GM10266 (cell line): ENCODE measurements at regions not wholly inside any gene's neighbourhood (a gene's known extent, or its start where the extent isn't known, plus 50 kb on each side); places are given as distances from the start of the nearest gene placed in this dataset.
"Not testable (repeated sequence)": the region's sequence is repeated elsewhere in the genome, so short reads cannot be mapped to it uniquely, and the experiment has no call there.

ENCODE experiments used
- DNase-seq: peaks from one replicate; pipeline ENCODE4 v3.0.0; 2012; ENCODE audit errors: extremely low spot score
- CTCF ChIP-seq: IDR thresholded peaks from 2 replicates; pipeline ENCODE4 v1.5.1; 2012; ENCODE audit warnings: mild to moderate bottlenecking, low read depth; ENCODE audit not compliant: control insufficient read depth, insufficient read depth; ENCODE audit errors: missing control alignments

GRCh38 chr10:123241391-123242141 lies 87.4 kb downstream of the BUB3 start:
- peak; percentile 25 for DNase-seq
- no peak for TF ChIP-seq CTCF

GRCh38 chr10:123244747-123245146 lies 90.5 kb downstream of the BUB3 start:
- no peak for TF ChIP-seq CTCF
- no peak for DNase-seq

GRCh38 chr10:123245264-123245663 lies 91.1 kb downstream of the BUB3 start:
- no peak for DNase-seq

GRCh38 chr10:123249894-123250293 lies 95.7 kb downstream of the BUB3 start:
- DNase-seq, result no peak
- no peak for TF ChIP-seq CTCF

More at GRCh38 chr10:123245264-123245663, 91.1 kb downstream of the BUB3 start:
- no peak for TF ChIP-seq CTCF

- no peak for DNase-seq
Observed at GRCh38 chr10:123250640-123251039, 96.4 kb downstream of the BUB3 start.

GRCh38 chr10:123252779-123253178 lies 98.6 kb downstream of the BUB3 start:
- no peak for DNase-seq
- no peak for TF ChIP-seq CTCF

More at GRCh38 chr10:123250640-123251039, 96.4 kb downstream of the BUB3 start:
- no peak for TF ChIP-seq CTCF

GRCh38 chr10:123254343-123254742 lies 100.1 kb downstream of the BUB3 start:
- DNase-seq, result not testable (repeated sequence)
